ENCODE measurements at regions not wholly inside any gene's neighbourhood (a gene's known extent, or its start where the extent isn't known, plus 50 kb on each side); places are given as distances from the start of the nearest gene placed in this dataset.
A peak's percentile ranks its signal among the peaks of the same experiment; 100 is the strongest.

DNA sequence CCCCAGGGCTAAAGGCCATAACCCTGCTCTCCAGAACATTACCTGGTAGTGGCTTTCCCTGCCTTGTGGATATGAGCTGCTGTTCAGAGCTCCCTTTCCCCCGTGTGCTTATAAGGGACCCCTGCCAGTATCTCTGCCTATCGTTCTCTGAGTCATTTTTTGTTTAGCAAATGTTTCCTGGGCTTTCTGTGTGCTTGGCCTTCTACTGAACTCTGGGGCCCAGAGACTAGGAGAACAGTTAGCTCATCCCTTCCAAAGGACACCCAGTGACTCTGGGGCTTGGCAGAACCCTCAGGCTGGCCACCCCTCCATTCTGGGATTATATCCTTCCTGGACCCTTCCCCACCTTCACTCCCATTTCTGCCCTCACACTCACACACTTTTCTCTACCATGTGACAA, 80.8 kb upstream of the POU3F1 start:
- H3K4me3 ChIP-seq: no peak overlapping the region
- peak in 1 of 2 donors; percentile 46 for DNase-seq (ENCODE audit: low read depth in 1 of 2, low spot score in 1 of 2)
- TF ChIP-seq, protein P1, sequence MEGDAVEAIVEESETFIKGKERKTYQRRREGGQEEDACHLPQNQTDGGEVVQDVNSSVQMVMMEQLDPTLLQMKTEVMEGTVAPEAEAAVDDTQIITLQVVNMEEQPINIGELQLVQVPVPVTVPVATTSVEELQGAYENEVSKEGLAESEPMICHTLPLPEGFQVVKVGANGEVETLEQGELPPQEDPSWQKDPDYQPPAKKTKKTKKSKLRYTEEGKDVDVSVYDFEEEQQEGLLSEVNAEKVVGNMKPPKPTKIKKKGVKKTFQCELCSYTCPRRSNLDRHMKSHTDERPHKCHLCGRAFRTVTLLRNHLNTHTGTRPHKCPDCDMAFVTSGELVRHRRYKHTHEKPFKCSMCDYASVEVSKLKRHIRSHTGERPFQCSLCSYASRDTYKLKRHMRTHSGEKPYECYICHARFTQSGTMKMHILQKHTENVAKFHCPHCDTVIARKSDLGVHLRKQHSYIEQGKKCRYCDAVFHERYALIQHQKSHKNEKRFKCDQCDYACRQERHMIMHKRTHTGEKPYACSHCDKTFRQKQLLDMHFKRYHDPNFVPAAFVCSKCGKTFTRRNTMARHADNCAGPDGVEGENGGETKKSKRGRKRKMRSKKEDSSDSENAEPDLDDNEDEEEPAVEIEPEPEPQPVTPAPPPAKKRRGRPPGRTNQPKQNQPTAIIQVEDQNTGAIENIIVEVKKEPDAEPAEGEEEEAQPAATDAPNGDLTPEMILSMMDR (IDR thresholded peaks at IDR 0.05; ENCODE audit: low read depth, low read length): no peak
- H3K36me3 ChIP-seq: no peaks in the 10 kb centered on the region
- H3K27me3 ChIP-seq: no peaks in the 10 kb centered on the region
- no peaks in the 10 kb centered on the region for H3K9me3 ChIP-seq (ENCODE audit: low read depth)
- no peak overlapping the region for H3K27ac ChIP-seq
- H3K4me1 ChIP-seq (ENCODE audit: low read depth): no peaks in the 10 kb centered on the region

DNA sequence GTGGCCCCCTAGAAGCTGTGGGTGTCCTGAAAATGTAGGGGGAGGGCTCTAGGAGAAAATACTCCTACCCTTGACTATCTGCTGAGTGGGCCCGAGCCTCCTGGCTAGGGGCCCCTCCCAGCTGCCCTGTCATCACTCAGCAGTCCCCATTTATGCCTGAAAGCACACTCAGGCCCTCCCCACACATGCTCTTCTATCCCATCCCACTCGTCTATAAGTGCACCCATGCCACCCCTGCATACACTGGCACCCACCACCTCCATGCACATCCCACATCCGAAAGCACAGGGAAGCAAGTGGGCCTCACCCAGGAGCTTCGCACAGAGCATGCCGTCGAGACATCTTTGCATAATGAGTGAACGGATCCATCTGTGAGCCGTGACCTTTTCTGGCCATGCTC, 80.4 kb upstream of the POU3F1 start:
- H3K27me3 ChIP-seq: no peaks in the 10 kb centered on the region
- H3K36me3 ChIP-seq: no peaks in the 10 kb centered on the region
- no peaks in the 10 kb centered on the region for H3K4me1 ChIP-seq (ENCODE audit: low read depth)
- no peak overlapping the region for H3K4me3 ChIP-seq
- TF ChIP-seq, protein P1 (IDR thresholded peaks at IDR 0.05; ENCODE audit: low read depth, low read length): no peak
- H3K9me3 ChIP-seq (ENCODE audit: low read depth): no peaks in the 10 kb centered on the region
- no peak for DNase-seq (ENCODE audit: low read depth in 1 of 2, low spot score in 1 of 2)
- no peak overlapping the region for H3K27ac ChIP-seq

DNA sequence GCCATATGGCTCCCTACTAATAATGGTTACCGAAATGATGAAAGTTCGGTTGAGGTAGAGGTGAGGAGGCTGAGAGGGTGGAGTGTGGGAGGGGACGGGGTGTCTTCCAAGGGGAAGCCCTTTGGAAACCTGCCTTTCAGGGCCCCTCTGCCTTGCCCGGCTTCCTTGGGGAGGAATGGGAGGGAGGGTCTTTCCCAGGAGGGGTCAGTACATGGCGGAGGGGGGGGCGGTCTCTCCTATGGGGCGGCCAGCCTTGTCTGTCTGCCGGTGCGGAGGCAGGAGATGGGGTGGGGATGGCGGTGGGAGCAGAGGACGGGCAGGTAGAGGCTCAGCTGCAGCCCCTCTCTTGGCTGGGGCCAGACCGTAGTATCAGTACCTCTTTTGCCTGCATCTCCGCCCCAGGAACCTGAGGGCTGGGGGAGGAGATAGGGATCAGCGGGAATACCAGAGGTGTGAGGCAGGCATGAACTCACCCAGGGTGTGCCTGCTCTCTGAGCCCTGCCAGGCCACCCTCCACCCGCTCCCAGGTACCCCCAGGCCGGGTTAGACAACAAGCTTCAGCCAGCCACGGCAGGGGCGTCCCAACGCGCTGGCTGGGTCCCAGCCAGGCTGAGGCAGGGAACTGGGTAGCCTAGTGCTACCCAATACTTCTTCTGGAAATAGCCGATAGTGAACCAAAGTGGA, 79.4 kb upstream of the POU3F1 start:
- Histone ChIP-seq H3K9me3 (ENCODE audit: low read depth) (no peaks in the 10 kb centered on the region), H3K4me1 (ENCODE audit: low read depth) (no peaks in the 10 kb centered on the region), H3K36me3 (no peaks in the 10 kb centered on the region), H3K27ac (no peak overlapping the region), H3K4me3 (no peak overlapping the region), H3K27me3 (no peaks in the 10 kb centered on the region)
- DNase-seq (ENCODE audit: low read depth in 1 of 2, low spot score in 1 of 2): no peak
- TF ChIP-seq, protein P1 (IDR thresholded peaks at IDR 0.05; ENCODE audit: low read depth, low read length): no peak

DNA sequence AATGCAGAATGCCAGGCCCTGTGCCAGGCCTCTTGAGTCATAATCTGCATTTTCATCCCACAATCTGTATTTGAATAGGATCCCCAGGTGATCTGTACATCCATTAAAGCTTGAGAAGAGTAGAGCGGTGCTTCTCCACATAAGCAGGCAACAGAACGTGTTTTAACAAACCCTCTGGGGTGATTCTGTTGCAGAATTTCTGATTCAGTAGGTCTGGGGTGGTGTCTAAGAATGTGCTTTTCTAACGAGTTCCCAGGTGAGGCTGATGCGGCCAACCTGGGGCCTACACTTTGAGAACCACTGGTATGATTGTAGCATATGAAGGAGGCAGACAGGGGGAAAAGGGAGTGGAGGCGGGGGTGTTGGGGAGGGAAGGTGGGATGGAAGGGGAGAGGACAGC, 78.4 kb upstream of the POU3F1 start:
- no peaks in the 10 kb centered on the region for H3K4me1 ChIP-seq (ENCODE audit: low read depth)
- H3K4me3 ChIP-seq: no peak overlapping the region
- H3K27me3 ChIP-seq: no peaks in the 10 kb centered on the region
- TF ChIP-seq, protein P1 (IDR thresholded peaks at IDR 0.05; ENCODE audit: low read depth, low read length): no peak
- no peak overlapping the region for H3K27ac ChIP-seq
- DNase-seq (ENCODE audit: low read depth in 1 of 2, low spot score in 1 of 2): no peak
- H3K9me3 ChIP-seq (ENCODE audit: low read depth): no peaks in the 10 kb centered on the region
- no peaks in the 10 kb centered on the region for H3K36me3 ChIP-seq

DNA sequence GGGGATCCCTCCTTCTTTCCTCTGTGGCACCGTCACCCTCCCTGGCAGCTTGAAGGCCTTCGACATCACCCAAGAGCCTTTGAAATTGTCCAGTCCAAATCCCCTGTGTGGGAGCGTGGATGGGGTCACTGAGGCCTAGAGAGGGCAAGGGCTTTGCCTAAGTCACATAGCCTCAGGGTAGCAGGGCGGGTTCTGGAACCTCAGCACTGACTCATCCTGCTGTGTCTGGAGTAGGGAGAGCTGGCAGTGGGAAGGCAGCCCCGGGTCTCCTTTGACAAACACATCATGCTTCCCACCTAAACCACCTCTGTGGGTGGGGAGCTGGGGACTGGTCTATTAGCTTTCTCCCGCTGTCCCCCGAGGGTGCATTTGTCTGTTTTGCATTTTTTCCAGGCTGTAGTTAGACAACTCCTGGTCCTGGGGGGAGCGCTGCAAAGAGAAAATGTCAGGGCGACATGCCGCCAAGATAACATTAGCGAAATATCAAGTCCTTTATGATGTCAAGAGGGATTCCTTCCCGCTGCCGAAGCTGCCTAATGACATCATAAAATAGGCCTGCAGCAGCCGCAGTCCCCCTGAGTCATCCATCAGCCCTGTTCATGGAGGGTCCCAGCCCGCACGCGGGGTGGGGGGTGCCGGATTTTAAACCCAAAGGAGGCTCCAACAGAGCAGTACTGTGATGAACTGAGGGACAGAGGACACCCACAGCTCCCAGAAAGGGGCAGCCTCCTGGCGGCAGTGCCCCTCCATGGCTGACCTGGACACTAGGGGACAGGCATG, 77.0 kb upstream of the POU3F1 start:
- H3K36me3 ChIP-seq: no peaks in the 10 kb centered on the region
- no peak overlapping the region for H3K4me3 ChIP-seq
- TF ChIP-seq, protein P1 (IDR thresholded peaks at IDR 0.05; ENCODE audit: low read depth, low read length): no peak
- DNase-seq (ENCODE audit: low read depth in 1 of 2, low spot score in 1 of 2): no peak
- H3K27me3 ChIP-seq: no peaks in the 10 kb centered on the region
- H3K9me3 ChIP-seq (ENCODE audit: low read depth): no peaks in the 10 kb centered on the region
- no peak overlapping the region for H3K27ac ChIP-seq
- H3K4me1 ChIP-seq (ENCODE audit: low read depth): no peaks in the 10 kb centered on the region

Data from cardiac muscle cell (in vitro differentiated cells and primary cell).